GM21529 (cell line): ENCODE measurements at regions not wholly inside any gene's neighbourhood (a gene's known extent, or its start where the extent isn't known, plus 50 kb on each side); places are given as distances from the start of the nearest gene placed in this dataset.

Experiments
- ATAC-seq: cut with Tn5 transposase; IDR thresholded peaks from one replicate; pipeline ENCODE4 v1.9.1; 2021; ENCODE audit not compliant: unreplicated experiment

DNA sequence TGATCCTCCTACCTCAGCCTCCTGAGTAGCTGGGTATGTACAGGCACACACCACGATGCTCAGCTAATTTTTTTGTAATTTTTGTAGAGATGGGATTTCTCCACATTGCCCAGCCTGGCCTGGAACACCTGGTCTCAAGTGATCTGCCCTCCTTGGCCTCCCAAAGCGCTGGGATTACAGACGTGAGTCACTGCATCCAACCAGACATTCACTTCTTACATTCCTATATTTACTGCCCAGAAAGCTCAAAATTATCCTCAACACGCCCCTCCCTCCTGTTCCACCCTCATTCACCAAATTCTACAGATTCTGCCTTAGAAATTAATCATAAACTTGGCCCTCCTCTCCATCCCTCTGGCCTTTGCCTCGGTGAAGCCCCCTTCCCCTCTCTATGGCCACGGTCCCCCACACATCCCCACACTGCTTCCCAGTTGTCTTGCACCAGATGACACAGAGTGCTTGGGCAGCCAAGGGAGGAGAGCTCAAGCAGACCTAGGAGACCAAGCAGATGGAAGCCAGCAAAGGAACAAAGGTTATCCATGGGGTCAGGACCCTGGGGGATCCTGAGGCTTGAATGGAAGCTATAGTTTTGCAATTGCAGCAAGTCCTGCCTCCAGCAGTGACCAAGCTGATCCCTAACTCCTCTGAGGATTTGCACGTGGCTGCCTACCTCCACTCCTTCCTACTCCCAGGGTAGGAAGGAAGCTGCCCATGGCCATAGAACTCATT lies 213.2 kb upstream of the FOXN3 start:
- no peak for ATAC-seq

DNA sequence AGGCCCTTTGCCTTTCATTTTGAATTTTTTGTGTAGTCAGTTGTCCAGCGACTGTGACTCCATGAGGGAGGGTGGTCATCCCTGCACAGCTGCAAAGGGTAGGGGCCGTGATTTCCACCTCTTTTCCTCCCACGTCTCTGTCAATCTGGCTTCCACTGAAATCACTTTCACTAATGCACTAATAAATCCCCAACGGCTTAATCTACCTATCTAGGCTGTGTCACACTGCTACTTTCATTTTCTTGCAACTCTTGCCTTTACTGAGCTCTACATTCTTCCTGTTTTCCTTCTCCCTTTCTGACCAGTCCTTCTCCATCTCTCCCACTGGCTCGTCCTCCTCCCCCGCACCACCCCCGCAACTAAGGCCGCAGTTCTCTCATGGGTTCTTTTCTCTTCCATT lies 212.3 kb upstream of the FOXN3 start:
- ATAC-seq: no peak

DNA sequence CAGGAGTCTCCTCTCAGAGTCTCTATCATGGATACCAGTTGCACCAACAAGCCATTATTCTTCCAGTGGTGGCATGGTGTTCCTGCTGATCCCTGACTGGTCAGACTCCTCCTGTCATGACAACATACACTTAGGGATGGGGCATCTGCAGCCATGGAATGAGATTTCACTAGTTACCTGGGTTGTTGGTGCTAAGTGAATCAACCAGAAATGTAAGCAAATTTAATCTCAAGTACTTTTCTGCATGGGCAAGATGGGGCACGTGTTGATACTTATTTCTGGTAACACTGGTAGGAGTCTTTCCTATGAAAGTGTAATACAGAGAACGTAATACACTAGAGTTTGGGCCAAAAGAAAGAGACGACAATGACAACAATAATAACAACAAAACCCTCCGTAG lies 211.5 kb upstream of the FOXN3 start:
- no peak for ATAC-seq

DNA sequence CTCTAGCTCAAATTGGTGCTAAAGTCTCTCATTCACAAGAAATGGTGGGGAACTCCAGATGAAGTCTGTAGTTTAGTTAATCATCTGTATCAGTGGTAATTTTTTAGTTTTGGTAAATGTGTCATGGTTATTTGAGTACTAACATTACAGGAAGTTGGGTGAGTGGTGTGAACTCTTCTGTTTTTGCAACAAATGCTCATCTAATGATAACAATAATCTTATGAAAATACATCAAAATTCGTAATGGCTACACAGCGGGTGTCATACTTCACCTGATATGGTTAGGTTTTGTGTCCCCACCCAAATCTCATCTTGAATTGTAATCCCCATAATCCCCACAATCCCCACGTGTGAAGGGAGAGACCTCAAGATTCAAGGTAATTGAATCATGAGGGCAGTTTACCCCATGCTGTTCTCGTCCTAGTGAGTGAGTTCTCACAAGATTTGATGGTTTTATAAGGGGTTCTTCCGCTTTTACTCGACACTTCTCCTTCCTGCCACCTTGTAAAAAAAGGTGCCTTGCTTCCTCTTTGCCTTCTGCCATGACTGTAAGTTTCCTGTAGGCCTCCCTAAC lies 209.3 kb upstream of the FOXN3 start:
- no peak for ATAC-seq

DNA sequence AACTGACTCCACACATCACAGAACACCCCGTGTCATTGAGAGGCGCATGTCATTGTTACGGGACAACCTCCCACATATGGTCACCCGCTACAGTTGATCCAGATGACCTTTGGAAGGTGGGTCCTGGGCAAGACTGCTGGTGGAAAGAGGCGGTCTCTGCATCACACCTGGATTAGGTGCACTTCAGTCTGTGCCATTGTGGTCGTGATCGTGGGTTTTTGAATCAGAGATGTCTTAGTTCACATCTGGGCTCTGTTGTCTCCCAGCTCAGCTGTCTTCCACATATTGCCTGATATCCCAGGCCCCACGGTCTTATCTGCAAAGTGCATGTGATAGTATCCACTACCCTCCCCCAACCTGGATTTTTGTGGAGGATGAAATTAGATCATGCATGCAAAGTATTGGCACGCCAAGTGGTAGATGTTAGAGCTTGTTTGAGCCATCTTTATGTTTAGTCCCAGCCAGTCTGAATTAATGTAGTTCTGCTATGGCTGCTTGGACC lies 208.7 kb upstream of the FOXN3 start:
- ATAC-seq: no peak

DNA sequence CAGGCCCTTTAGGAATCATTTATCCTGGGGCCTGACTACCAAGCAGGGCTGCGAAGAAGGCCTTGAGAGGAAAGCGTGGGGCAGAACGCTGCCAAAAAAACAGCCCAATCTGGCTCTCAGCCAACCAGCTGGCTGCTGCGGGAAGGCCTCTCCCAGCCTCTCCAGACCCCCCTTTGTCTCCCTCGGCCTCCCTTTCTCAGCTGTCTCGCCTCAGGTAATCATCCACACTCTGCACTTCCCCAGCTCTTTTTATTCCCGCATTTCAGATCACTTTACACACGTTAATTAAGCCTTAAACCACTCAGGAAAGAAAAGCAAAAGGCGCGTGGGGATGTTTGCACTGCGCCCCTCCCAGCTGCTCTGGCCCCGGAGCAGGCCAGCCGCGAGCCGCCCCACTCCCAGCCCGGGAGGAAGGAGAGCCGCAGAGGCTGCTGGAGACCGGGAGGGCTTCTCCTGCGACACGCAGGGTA lies 208.2 kb upstream of the FOXN3 start:
- ATAC-seq: no peak

DNA sequence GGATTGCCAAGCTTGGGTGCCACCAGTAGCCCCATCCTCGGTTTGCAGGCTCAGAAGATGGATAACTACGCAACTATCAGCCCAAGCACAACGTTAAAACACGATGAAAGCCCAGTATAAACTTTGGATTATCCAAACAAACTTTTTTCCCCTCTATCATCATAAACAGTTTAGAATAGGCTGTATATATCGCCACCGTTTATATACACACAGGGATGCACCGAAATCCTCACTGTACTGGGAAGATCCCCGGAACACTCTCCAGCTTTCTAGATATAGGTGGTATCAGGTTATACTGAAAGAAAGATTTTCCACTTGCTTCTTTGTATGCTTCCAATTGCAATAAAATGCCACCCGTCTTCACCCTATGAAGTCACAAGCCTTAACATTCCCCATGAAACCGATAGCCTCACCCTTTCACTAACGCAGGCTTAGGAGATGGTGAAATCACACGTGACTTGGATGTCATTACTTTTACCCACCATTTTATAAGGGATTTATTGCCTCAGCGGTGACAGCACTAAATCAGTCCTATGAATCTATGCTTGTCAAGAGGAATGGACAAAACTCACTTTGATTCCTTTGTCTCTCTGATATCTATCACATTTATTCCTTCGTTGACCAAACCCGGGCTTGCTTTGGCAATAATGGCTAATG lies 207.6 kb upstream of the FOXN3 start:
- ATAC-seq: no peak

DNA sequence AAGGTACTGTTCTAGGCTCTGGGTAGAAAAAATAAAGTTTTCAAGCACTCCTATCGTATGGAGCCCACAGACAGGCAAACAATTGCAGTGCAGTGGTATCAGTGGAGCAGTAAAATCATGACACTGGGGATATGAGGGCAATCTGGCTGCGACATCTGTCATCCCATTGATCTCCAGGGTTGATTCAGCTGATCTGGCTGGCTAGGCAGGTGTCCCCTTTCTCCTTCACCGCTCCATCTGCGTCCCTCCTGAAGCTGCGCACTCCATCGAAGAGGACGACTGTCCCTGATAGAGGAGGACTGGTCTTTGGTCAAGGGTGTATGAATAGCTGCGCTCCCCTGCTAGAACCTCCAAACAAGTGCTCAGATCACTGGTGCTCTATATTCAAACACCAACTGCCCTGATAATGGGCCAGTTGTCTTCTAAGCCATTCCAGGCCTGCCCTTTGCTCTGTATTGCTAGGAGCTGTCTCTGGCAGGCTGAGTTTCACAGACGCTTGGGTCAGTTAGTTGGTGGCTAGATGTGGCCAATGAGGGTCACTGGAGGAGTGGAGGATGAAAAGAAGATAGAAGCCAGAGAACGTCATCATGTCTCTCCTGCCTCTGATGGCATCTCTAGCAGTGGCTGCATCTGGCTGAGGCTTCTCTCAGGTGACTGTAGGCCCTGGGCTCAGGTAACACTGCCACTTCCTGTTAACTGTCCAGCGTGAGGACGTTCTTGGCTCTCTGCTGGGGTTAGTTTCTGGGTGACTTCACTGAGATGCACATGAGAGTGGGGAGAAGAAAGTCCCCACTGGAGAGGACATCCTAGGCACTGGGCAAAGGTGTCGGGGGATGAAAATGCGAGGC lies 205.0 kb upstream of the FOXN3 start:
- no peak for ATAC-seq

DNA sequence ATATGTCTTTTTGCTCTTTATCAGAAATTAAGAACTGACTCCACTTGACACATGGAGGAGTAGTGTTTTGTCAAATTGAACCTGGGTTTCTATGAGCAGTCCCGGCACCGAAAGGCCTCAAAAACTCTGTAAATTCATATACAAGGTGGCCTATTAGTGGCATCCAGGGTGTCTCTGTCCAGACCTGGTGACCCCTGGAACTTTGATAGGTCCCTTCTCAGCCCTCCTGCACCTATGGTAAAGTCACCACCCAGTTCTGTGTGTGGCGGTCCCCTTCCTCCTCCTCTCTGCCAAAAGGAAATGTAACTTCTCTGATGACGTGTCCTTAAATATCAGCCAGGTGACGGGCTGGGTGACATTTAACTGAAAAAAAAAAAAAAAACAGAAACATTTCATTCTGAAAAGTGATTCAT lies 204.0 kb upstream of the FOXN3 start:
- ATAC-seq: no peak

DNA sequence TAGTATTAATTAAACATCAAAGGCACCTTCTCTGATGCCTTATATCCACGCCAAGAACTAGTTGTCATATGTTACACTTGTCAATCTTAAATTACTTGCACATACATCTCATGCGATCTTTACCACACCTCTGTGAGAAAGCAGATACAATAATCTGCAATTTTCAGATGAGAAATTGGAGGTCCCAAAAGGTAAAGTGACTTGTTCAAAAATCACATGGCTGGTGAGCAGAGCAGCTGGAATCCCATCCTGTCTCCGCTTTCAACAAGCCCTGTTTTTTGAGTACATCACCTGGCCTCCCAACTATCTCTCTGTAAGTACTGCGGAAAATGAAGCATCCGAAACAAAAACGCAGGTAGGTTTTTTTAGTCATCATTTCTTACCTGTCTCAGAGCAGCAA lies 203.4 kb upstream of the FOXN3 start:
- ATAC-seq: no peak

DNA sequence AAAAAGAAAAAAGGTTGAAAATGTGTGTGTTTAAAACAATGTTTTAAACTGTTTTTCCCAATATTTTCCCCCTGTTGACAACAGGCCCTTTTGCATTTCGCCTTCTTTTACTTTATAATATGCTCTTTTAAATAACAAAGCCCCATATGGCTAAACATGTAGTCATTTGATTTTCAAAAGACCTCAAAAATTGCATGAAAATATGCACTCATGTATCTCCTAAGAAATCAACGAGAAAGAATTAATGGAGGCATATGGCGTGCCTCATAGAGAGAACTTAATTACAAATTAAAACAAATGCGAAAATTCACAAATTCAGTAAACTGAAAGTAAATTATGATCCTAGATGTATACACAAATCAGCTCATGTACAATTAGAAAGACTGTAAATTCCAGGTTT lies 202.6 kb upstream of the FOXN3 start:
- ATAC-seq: no peak

DNA sequence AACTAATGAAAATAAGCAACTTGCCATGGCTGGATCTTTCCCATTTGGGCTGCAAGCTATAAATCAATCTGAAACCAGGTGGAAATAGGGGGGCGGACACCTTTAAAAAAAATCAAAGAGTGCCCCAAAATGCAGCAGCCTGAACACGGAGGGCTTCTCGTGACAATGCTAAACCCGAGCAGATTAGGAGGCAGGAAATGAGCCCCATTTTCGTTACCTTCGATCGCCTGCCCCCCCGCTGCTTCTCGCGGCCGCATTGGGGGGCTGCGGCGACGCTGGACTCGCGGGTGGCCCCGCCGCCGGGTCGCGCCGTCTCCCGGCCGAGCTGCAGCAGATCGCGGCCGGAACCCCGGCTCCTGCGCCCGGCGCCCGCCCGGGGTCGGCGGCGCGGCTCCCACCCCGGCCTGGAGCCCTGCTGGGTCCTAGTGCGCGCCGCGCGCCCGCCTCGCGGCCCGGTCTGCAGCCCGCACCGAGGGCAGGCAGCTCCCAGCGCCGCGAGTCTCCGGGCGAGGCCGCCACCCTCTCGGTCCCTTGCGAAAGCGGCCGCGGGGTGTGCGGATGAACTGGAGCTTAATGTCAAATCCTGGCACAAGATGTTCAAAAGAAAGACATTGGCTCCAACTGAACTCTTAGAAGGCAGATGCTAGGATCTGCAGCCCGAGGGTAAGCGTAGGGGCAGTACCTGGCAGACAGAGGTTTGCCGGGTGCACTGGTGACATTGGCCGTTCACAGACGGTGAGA lies 201.9 kb upstream of the FOXN3 start:
- ATAC-seq: peak; percentile 69

DNA sequence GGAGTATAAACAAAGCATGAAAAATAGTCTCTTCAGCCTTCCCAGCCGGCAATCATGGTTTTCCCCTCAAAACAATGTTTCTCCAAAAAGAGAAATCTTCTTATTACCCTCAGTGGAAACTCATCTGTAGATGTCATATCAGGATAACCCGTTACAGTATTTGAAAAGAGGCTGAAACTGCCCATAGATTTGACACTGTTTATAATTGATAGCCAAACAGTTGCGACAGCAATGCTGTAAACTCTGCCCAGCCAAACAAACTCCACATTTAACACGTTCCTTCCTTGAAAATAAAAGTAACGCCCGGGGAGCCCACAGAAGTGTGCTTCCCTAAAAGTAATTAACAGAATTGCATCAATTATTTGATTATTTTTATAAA lies 201.3 kb upstream of the FOXN3 start:
- ATAC-seq: no peak

DNA sequence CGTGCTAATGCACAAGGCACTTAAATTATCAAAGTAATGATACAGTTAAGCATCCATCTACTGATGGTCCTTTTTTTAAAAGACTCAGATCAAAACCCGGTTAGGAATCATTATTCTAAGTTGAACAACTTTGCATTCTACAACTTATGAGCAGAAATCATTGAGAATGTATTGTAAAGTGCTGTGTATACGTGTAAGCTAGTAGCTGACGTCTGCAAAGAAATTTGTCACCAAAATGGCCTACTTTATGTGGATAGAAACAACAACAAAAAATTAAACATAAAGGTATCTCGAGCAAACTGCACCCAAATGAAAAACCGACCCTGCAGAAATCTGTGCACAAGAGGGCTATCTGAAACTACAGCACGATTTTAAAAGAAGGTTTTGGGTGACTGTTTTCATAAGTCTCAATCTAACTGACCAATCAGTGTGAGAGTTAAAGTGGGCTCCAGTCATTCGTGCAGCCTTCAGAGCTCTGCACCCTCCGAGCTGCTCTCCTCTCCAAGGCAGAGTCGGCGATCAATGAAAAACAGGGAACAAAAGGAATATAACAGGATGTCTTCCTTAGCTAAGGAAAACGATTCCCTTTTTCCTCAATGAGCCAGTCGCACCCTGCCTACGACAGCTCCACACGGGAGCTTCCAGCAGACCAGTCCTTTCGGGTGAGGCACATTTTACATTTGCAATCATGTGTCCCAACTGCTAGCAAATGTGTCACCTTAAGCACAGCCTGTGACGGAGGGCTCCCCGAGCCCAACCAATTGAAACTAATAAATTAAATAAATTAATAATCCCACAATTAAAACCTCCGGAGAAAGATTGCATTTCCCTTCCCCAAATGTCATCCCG lies 200.7 kb upstream of the FOXN3 start:
- ATAC-seq: peak; percentile 33

DNA sequence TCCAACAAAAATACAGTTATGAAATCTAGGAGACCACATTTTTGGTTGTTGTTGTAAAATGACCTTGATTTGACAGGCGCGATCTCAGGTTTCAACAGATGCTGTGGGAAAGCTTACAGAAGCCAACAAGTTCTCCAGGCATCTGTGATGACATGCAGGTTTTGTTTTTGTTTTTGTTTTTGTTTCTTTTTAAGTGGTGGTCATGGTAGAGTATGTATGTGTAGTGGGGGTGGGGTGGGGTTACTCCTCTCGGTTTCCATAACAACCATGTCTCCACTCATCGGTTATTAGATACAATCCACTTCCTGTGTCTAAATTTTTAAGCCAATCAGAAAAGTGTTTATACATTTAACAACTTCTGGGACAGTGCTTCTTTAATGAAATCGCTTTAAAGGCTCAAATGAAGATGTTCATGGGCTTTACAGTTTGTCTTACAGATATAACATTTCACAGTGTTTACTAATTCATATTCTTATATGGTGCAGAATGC lies 199.9 kb upstream of the FOXN3 start:
- peak; percentile 41 for ATAC-seq

DNA sequence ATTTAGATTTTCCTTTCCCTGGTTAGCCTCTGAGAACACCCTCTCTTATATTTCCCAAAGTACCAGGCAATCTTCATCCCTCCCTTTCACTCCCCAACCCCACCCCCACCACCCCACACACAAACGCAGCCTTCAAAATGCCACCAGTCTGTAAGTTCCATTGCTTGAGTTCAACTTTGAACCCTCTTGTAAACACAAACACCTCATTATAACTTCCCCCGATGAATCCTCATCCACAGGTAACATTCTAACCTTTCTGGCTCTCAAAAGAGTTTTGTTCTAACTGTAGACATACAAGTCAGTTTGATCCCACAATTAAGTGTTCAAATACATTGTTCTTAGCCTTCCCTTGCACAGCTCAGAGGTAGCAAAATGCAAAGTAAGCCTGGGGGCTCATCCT lies 199.4 kb upstream of the FOXN3 start:
- no peak for ATAC-seq

DNA sequence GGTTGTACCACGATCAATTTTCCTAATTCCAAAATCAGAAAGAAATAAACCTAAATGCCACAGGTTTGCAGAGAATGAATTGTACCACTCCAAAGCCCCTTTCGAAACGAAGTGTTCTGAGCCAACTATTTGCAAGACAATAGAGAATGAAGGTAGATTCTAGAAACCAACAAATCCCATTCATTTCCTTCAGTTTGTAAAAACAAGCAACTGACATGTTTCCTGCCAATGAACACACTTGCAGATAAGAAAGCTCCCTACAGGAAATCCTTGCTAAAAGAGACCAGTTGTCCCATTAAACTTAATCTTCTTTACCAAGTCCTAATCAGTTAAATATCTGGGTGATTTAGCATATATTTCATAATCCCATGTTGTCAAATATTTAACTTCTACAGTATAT lies 198.4 kb upstream of the FOXN3 start:
- ATAC-seq: no peak

DNA sequence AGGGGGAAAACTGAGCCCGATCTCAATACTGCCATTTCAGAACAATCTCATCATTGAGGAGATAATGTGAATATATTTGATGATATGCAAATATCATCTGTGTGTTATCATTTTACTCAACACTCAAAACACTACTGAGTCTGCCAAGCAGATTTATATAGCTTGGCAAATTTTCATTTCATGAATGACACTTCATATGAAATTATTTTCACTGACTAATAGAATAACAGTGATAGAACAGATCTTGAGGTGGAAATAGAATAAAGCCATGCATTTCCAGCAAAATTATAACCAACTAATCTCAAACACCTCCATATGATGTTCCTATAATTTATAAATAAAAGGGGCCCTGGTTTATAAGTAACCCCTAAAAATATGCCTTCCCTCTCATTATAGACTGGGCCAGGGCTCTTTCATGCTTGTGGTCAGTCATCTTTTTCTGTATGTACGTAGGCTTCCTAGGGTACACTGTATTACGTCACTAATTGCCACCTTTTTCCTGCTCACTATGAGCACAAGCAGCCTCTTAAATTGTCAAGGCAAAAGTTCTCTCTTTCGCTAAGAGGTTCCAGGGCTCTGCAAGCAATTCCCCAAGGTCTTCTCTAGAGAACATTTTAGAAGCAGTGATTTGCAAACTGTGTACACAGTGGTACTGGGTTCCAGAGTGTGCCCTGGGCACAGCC lies 197.1 kb upstream of the FOXN3 start:
- no peak for ATAC-seq
